ENCODE measurements at regions not wholly inside any gene's neighbourhood (a gene's known extent, or its start where the extent isn't known, plus 50 kb on each side); places are given as distances from the start of the nearest gene placed in this dataset.

DNA sequence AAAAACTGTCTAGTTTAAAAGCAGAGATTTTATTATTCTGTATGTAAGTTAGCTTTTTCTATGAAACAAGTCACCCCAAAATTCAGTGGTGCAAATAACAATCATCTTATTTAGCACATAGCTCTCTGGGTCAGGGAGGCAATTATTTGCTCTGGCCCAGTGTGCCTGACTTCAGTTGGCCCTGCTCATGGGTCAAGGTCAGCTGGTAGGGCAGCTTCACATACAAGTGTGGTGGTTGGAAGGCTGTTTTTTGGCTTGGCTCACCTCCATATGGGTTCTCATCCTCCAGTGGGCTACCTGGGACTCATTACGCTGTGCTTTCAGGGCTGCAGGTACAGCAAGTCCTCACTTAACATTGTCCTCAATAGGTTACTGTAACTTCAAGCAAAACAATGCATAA is 228.6 kb downstream of the NR2F2 start:
- TF ChIP-seq CTCF (IDR thresholded peaks at IDR 0.05; ENCODE audit: low read length) (no peak), EZH2phosphoT487 (IDR thresholded peaks at IDR 0.05; ENCODE audit: low read length) (no peak), EZH2 (optimal IDR thresholded peaks at IDR 0.05; ENCODE audit: low read depth, low read length) (no peak)

Data from MM.1S (cell line).